NCI-H2196 treated with DMSO at 0.1 percent for 48 hours (cell line): ENCODE measurements at regions not wholly inside any gene's neighbourhood (a gene's known extent, or its start where the extent isn't known, plus 50 kb on each side); places are given as distances from the start of the nearest gene placed in this dataset.
"Not testable (repeated sequence)": the region's sequence is repeated elsewhere in the genome, so short reads cannot be mapped to it uniquely, and the experiment has no call there.

Source experiments
- DNase-seq: peaks from one replicate; lab custom pipeline; 2025; ENCODE audit not compliant: unreplicated experiment; lab: John Stamatoyannopoulos, UW

DNA sequence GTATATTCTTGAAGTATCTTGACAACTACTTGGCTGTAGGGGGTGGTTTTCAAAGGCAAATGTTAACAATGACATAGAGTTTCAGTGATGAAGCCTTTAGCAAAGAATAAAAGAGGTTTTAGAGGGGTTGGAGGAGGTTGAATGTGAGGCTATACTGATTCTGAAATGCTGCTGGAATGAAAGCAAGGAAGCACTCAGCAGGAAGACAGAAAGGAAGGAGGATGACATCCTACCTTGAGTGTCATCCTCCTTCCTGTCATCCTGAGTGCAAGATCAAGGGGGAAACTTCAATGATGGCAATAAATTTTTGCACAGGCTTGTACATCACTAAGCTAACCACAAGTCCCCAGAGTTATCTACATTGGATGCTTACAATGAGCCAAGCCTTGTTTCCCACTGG is 120.5 kb downstream of the APIP start:
- DNase-seq = no peak

DNA sequence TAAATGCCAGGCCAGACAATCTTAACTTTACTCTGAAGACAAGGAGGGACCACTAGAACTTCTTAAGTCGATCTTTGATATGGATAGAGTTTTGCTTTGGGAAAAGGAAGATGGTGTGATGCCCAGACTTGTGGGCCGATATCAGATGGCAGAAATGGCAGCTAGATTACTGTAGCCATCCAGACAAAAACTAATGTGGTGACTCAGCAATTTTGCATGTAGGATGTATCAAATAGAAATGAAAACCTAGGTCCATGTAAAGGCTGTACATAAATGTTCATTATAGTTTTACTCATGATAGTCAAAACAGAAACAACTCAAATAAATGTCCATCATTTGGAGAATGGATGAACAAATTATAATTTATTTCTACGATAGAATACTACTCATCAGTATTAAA is 121.5 kb downstream of the APIP start:
- no peak for DNase-seq

DNA sequence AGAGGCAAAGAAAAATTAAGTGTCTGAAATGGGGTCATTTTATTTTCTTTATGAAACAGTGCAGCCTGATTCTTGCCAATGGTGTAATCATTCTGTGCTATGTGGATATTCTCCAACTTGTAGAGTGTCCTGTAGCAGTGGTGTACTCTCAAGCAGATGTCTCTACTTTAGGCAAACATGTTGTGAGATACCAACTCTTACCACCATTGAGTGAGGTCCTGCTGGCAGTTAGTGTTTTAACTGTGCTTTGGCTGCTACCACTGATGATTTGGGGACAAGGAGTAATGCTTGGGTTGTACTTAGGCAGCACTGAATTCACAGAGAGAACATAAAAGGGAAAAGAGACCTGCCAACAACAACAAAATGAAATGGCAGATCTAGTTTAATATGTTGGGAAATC is 122.5 kb downstream of the APIP start:
- no peak for DNase-seq

DNA sequence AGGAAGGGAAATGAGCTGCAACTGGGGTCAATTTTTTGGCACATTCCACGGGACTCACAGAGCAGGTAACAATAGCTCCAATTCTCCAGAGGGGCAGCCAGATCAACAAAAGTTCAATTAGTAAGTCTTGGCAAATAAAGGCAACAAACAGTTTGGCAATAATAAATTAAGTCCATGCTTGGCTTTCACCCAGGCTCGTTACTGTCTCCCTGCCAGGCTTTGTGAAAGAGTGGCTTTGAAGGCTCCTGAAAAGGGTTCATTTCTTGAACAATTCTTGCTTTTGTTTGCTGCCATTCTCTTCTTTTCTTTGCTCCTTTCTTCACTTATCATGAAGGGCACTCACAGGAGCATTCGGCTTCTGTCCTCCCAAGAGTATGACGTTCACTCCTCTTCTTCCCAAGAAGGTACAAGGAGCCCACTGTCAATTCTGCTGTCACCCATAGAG is 123.3 kb downstream of the APIP start:
- no peak for DNase-seq

DNA sequence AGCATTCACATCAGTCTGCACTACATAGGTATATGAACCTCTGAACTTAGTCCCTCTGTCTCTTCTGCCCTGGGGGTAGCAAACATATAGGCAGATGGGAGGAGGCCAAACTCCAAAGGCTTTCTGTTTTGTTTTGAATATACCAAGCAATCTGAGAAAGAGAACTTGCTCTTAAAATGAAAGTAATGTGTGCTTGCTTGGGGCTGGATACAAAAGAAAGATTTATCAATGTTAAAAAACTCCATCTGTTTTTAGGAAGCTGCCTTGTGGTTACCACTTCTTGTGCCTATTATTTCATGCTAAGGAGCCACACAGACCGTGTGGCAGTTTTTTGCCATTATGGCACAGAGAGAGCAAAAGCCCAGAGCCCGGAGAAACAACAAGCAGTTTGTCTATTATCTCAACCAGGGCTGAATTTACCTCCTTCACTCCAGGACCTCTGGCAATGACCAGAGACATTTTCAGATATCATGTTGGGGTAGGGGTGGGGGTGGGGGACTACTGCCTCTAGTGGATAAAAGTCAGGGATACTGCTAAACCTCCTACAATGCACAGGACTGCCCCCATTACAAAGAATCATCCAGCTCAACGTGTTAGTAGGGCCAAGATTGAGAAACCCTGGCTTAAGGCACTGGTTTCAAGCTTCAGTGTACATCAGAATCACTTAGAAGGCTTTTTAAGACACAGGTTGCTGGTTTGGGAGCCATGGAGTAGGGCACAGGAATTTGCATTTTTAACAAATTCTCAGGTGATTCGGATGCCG is 124.2 kb downstream of the APIP start:
- no peak for DNase-seq

DNA sequence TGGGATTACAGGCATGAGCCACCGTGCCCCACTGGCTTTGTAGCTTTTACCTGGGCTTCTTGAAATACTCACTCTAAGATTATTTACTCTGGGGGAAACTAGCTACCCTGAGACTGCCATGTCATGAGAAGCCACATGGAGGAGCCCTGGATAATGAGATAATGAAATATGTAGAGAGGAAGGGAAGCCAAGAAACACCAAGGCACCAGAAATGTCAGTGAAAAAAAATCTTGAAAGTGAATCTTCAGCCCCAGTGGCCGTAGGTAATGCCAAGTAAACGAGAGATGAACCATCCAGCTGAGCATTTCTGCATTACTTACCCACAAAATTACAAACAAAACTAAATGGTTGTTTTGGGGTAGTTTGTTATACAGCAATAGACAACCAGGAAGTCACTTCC is 125.6 kb downstream of the APIP start:
- no peak for DNase-seq

DNA sequence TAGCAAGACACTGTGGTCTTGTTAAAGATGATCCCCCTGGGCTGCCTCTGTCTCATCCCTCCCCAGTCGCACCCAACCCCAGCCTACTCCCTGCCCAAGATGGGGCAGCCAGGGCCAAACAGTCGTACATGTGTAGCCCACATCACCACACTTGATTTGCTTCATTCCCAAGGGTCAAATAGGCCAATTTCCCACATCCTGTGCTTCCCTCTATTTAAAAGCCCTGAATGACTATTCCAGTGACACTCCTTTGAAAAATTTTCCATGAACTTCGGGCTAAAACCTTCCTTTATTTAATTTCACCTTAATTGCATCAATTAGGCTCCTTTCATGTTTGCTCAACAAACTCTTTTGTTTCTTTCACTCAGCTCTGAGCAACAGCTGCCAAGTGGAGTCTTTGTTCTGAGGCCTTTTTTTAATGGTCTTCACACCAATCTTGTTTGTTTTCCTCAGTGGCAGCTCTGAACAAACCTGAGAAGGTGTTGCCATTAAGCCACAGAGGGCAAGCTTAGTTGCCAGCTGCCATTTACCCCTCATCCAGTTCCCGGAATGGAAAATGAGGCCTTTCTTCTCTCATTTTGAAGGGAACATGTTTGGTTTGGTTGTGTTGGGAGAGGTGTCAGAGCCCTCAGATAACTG is 126.9 kb downstream of the APIP start:
- DNase-seq = peak; percentile 63

DNA sequence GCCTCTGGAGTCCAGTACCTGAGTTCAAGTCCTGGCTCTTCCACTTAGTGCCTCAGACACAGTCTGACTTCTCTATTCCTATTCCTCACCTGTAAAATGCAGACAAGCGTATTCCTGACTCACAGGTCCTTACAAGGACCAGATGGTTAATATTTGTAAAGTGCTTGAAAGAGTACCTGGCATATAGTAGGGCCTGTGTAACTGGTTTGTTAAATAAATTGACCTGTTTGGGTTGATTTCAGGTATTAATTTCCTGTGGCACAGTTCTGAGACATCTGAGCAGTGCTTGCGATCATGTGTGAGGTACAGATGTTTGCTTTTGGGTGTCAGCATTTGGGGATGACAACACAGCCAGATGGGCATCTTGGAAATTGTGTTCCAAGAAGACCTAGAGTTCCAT is 127.5 kb downstream of the APIP start:
- DNase-seq = peak; percentile 53

DNA sequence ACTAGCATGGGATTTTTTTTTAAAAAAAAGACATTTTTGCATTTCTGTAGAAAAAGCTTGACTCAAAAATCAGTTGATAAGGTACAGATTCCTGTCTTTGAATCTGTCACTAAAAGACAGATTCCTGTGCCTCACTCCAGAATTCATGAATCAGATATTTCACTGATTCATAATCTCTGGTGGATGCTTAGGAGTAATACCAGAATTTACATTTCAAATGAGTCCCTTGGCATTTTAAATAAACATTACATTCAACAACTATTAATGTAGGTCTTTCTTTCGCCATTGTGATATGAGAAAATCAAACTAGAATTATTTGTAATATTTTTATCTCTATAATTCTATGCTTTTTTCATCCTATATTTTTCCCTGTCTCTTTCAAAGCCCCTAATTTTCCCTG is 128.3 kb downstream of the APIP start:
- no peak for DNase-seq

DNA sequence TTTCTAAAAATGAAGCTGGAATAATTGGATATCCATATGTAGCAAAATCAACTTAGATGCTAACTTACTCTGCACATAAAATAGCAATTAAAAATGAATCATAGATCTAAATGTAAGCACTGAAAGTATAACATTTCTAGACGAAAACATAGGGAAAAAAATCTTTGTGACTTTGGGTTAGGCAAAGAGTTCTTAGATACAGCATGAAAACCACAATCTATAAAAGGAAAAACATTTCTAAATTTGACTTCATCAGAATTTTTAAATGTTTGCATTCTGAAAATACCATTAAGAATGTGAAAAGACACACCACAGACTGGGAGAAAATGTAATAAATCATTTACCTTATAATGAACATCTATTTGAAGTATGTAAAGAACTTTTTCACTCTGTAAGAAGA is 128.8 kb downstream of the APIP start:
- no peak for DNase-seq

DNA sequence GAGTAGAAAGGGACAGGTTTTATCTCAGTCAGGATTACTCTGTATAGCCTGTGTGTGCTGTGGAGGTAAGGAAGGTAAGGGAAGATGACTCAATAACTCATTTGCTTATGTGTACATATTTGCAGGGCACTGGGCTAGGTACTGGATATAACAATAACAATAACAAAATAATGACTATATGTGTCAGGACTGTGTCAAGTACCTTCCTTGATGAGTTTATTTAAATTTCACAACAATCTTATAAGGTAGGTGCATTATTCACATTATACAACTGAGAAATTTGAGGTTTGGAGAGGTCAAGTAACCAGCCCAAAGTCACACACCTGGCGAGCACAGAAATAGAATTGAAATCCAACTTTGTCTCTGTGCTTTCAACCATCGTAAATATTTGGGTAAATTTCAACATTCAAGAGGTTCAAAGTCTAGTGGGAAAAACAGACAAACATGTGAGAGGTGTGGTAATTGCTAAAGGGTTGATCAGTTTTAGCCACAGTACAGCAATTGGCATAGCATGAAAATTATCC is 131.8 kb downstream of the APIP start:
- DNase-seq = no peak

DNA sequence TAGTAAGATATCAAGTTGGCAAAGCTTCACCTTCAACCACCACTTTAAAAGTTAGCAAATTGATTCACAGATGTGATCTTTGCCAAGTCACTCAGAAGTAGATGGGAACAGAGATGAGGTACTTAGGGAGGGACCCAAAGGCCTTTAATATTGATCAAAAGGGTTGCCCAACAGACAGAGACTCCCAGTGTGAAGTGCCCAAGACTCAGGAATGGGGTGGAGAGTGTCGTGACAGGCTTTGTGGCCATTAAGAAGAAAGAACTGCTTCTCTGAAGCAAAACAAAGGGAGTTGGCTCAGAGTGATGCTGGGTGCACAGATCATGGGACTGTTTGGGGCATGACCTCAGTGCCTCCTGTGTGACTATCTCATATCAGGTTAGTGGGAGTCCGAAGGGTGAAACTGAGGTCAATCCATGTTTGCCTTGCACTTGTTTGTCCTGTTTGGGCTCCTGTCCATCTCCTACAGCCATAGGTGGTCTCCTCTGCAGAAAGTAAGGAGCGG is 132.3 kb downstream of the APIP start:
- DNase-seq = no peak

DNA sequence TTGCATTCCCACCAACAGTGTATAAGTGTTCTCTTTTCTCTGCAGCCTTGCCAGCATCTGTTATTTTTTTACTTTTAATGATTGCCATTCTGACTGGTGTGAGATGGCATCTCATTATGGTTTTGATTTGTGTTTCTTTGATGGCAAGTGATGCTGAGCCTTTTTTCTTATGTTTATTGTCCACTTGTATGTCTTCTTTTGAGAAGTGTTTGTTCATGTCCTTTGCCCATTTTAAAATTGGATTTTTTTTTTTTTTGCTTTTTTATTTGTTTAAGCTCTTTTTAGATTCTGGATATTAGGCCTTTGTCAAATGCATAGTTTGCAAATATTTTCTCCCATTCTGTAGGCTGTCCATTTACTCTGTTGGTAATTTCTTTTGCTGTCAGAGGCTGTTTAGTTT is 134.4 kb downstream of the APIP start:
- not testable (repeated sequence) for DNase-seq

DNA sequence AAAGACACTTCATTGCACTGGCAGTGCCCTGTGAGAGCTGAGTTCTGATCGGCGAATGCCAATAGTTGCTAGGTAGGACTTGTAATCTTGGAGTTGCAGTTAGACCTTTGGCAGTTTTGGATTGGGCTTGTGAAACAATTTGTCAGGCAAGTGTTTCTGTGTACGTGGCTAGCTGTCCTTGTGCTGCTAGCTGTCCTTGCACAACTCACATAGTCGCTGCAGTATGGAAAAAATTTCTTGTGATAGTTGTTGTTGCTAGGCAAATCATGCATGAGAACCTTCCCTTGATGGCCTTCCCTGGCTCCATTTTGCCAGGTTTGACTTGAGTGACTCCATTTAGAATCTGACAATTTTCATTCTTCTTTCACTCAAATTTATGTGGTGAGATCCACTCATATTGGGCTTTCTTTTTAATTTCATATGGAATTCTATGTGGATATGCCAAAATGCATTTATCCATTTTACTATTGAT is 140.7 kb downstream of the APIP start:
- DNase-seq = no peak

DNA sequence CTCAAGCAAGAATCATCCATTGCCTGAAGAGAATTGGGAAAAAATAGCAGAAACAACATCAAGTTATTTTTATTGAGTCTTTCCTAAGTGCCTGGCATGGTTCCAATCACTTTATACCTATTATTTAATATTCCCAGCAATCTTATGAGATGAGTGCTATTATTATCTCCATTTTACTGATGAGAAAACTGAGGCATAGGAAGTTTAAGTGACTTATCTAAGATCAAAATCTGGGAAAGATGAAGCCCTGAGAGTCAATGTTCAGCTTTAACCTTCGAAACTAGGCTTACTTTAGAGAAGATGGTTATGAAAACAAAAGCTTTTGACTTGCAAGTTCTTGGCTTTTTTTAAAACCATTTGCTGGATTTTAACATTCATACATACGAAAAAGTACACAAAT is 141.6 kb downstream of the APIP start:
- DNase-seq = no peak

DNA sequence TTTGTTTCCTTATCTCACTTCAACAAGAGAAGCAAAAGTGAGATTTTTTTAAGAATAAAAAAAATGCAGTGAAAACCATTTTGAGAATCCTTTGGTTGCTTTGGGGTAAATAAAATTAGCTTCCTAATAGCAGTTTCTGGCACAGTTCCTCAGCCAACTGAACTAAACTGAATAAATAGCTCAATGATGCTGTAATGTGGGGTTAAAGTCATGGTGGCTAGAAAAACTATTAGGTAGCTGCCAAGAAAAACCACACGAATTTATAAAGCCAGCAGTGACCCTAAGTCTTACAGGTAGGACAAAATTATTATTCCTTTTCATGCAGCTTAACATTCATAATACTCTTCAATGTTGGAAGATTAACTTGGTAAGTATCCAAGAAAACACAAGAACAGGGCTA is 142.4 kb downstream of the APIP start:
- DNase-seq = peak; percentile 27

DNA sequence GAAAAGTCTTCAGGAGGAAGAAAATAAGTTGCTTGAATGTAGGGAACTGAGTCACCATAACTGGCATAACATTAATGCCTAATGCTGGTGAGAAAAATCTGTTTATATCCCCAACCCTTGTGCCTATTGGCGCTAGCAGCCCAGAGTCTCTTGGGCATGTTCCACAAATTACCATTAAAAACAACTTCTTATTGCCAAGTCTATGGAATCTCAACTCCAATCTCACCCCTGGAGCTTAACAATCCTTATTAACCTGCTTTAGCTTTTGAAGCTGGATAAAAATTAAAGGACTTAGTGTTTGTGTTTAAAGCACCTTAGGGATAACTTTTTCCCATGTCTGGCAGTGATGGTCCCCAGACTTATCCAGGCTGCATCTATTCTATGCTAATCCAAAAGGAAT is 143.0 kb downstream of the APIP start:
- no peak for DNase-seq

DNA sequence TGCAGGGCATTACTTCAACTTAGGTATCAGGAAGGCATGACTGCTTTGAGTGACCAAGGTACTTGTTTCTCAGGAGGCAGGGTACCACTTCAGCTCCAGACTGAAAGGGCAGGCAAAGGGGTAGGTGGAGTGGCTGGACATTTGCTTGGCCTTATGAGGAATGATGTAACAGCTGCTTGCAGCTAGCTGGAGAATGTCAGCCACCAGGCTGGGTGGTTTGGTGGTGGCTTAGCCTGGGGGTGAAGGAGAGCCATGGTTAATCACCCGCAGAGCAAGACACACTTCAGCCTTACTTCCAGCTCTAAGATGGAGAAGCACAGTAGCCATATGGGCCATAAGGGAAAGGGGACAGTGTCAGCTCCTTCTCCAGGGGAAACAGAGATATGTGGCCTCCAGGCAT is 146.1 kb downstream of the APIP start:
- DNase-seq = no peak

DNA sequence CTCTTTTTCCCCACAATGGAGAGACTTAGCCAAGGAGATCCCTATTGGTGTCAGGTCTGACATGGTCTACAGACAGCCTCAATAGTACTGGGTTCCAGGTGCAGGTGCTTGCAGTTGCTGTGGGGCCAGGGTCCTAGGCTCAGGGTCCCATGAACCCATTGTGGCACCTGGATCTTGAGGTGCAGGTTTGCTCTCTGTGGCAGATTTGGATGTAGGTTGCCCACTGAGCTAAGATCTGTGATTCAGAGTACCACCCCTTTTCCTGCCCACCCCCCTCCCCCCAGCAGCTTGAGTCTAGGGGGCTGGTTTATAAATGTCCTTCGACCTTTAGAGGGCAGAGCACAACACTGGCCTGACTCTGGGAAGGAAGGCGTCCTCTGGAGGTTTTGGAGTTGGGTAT is 147.0 kb downstream of the APIP start:
- DNase-seq = no peak

DNA sequence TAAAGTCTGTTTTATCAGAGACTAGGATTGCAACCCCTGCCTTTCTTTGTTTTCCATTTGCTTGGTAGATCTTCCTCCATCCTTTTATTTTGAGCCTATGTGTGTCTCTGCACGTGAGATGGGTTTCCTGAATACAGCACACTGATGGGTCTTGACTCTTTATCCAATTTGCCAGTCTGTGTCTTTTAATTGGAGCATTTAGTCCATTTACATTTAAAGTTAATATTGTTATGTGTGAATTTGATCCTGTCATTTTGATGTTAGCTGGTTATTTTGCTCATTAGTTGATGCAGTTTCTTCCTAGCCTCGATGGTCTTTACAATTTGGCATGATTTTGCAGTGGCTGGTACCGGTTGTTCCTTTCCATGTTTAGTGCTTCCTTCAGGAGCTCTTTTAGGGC is 141.7 kb downstream of the EHF start:
- not testable (repeated sequence) for DNase-seq

DNA sequence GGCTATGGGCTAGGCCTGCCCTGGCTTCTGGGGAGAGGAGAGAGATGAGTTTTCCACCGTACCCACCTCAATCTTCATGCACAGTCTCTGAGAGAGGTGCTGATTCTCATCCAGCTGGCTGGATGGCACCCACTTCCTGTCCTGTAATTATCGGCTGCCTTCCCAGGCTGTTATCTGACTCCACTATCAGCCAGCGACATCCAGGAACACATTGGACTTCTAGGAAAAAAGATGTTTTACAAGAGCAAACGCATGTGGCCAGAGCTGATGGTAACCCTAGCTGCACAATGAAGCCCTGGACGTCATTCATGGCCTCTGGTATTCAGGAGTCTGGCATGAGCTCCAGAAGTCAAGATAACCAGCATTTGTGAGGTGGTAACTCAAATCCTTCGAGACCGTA is 137.4 kb downstream of the EHF start:
- peak; percentile 79 for DNase-seq

DNA sequence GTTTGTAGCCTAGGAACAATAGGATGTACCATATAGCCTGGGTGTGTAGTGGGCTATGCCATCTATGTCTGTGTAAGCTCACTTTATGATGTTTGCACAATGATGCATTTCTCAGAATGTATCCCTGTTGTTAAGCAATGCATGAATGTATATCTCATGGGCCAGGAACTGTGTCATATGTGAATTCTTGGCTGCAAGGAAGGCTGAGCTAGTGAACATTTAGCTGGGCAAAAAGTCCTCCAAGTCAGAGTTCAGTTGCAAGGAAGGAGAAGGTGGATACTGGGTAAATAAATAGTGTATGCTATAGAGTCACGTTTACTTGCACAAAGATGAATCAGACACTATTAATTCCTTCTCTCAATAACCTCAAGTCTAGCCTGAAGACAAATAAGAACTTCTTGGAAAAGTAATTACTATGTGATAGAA is 136.1 kb downstream of the EHF start:
- no peak for DNase-seq
